Activated CD4-positive, CD25-positive, alpha-beta regulatory T cell treated with anti-CD3 and anti-CD28 coated beads, Interleukin-2, amount 50 U/mL, for 72 hours (primary cell): ENCODE measurements at regions not wholly inside any gene's neighbourhood (a gene's known extent, or its start where the extent isn't known, plus 50 kb on each side); places are given as distances from the start of the nearest gene placed in this dataset.

Experiments
- DNase-seq: peaks from one replicate; pipeline ENCODE4 v3.0.0; 2021

GRCh38 chr18:78701771-78702396 is 277.7 kb upstream of the SALL3 start:
- no peak for DNase-seq

- DNase-seq: no peak
These were observed 276.3 kb upstream of the SALL3 start for GRCh38 chr18:78703291-78703690.

- no peak for DNase-seq
These were observed 274.6 kb upstream of the SALL3 start for GRCh38 chr18:78704971-78705461.

GRCh38 chr18:78709261-78709809 is 270.3 kb upstream of the SALL3 start:
- DNase-seq: no peak

GRCh38 chr18:78711316-78711715 is 268.3 kb upstream of the SALL3 start:
- DNase-seq: no peak

- DNase-seq: no peak
These were observed 267.6 kb upstream of the SALL3 start for GRCh38 chr18:78711971-78712370.

- DNase-seq: no peak
These were observed 266.5 kb upstream of the SALL3 start for GRCh38 chr18:78713069-78713468.

- DNase-seq: no peak
These were observed 265.9 kb upstream of the SALL3 start for GRCh38 chr18:78713726-78714125.

GRCh38 chr18:78716022-78716421 is 263.6 kb upstream of the SALL3 start:
- no peak for DNase-seq

- DNase-seq: no peak
These were observed 263.0 kb upstream of the SALL3 start for GRCh38 chr18:78716581-78716980.

- DNase-seq: no peak
These were observed 262.4 kb upstream of the SALL3 start for GRCh38 chr18:78717051-78717765.

- DNase-seq: no peak
These were observed 261.9 kb upstream of the SALL3 start for GRCh38 chr18:78717766-78718150.

- DNase-seq: no peak
These were observed 259.8 kb upstream of the SALL3 start for GRCh38 chr18:78719821-78720220.

- no peak for DNase-seq
These were observed 259.0 kb upstream of the SALL3 start for GRCh38 chr18:78720456-78721237.

- no peak for DNase-seq
These were observed 258.3 kb upstream of the SALL3 start for GRCh38 chr18:78721238-78721875.

GRCh38 chr18:78721981-78722380 is 257.6 kb upstream of the SALL3 start:
- no peak for DNase-seq

GRCh38 chr18:78722386-78722785 is 257.2 kb upstream of the SALL3 start:
- DNase-seq: no peak

- no peak for DNase-seq
These were observed 256.5 kb upstream of the SALL3 start for GRCh38 chr18:78722929-78723710.

GRCh38 chr18:78724214-78724914 is 255.3 kb upstream of the SALL3 start:
- no peak for DNase-seq

- no peak for DNase-seq
These were observed 254.2 kb upstream of the SALL3 start for GRCh38 chr18:78725426-78725825.

GRCh38 chr18:78726326-78727056 is 253.1 kb upstream of the SALL3 start:
- DNase-seq: no peak
